Thoracic aorta (tissue), 2 donors: ENCODE measurements at regions not wholly inside any gene's neighbourhood (a gene's known extent, or its start where the extent isn't known, plus 50 kb on each side); places are given as distances from the start of the nearest gene placed in this dataset.

ENCODE experiments used
- ATAC-seq: fragments of 150-250 bp; one replicate; pipeline ENCODE4 v1.8.0; 2017; ENCODE audit warnings: low read depth; ENCODE audit not compliant: insufficient number of reproducible peaks, low FRiP score
- DNase-seq: peaks from one replicate; pipeline ENCODE4 v3.0.0-alpha.2; 2020; ENCODE audit warnings: low spot score
- H3K27ac ChIP-seq, 2 donors: fragments of 200-600 bp; sonication (generic); 1 replicate in 1 of 2; 2 replicates in 1 of 2; pipeline ENCODE4 v1.5.1; 2016; ENCODE audit warnings: mild to moderate bottlenecking in 2 of 2, moderate library complexity in 2 of 2
- H3K27me3 ChIP-seq: fragments of 200-600 bp; sonication (generic); replicated peaks from 2 replicates; pipeline ENCODE4 v1.6.0; 2016; ENCODE audit warnings: mild to moderate bottlenecking; ENCODE audit not compliant: insufficient read depth
- H3K36me3 ChIP-seq: fragments of 200-600 bp; sonication (generic); one replicate; pipeline ENCODE4 v1.5.1; 2016
- H3K4me1 ChIP-seq, 2 donors: fragments of 200-600 bp; sonication (generic); 1 replicate in 1 of 2; 2 replicates in 1 of 2; pipeline versions ENCODE4 v1.5.1 to v1.6.0; 2016; ENCODE audit warnings: low read depth in 2 of 2, mild to moderate bottlenecking in 1 of 2; ENCODE audit not compliant: control insufficient read depth in 1 of 2
- H3K4me3 ChIP-seq: fragments of 200-600 bp; sonication (generic); 2 replicates; pipeline ENCODE4 v1.5.1; 2016; ENCODE audit warnings: mild to moderate bottlenecking
- H3K9me3 ChIP-seq: fragments of 200-600 bp; sonication (generic); 2 replicates; pipeline ENCODE4 v1.5.1; 2016
- CTCF ChIP-seq: fragments of 200-600 bp; sonication (generic); IDR thresholded peaks from one replicate; pipeline ENCODE4 v1.5.1; 2019; ENCODE audit warnings: antibody characterized with exemption

GRCh38 chr2:240255165-240255491, 114.7 kb upstream of the OTOS start:
- no peaks in the 10 kb centered on the region for H3K9me3 ChIP-seq
- H3K4me3 ChIP-seq: no peak overlapping the region
- DNase-seq (no peak), ATAC-seq (no peak)
- H3K36me3 ChIP-seq: no peaks in the 10 kb centered on the region
- H3K27me3 ChIP-seq: no peaks in the 10 kb centered on the region
- H3K27ac ChIP-seq: no peak overlapping the region
- peaks cover 30 to 58% of the 10 kb centered on the region in 2 donors for H3K4me1 ChIP-seq
- no peak for TF ChIP-seq CTCF

GRCh38 chr2:240255811-240256703, 115.6 kb upstream of the OTOS start:
- Histone ChIP-seq H3K36me3 (no peaks in the 10 kb centered on the region), H3K27me3 (no peaks in the 10 kb centered on the region), H3K9me3 (no peaks in the 10 kb centered on the region), H3K4me1 (peaks cover 21 to 55% of the 10 kb centered on the region in 2 donors), H3K4me3 (no peak overlapping the region), H3K27ac (no peak overlapping the region)
- DNase-seq (no peak), ATAC-seq (no peak)
- TF ChIP-seq CTCF: no peak

GRCh38 chr2:240256704-240257637, 116.5 kb upstream of the OTOS start:
- Histone ChIP-seq H3K4me3 (no peak overlapping the region), H3K36me3 (no peaks in the 10 kb centered on the region), H3K27ac (peak overlapping the region in 1 of 2 donors; percentile 100), H3K4me1 (peaks cover 18 to 46% of the 10 kb centered on the region in 2 donors), H3K27me3 (no peaks in the 10 kb centered on the region), H3K9me3 (no peaks in the 10 kb centered on the region)
- TF ChIP-seq CTCF: no peak
- DNase-seq (no peak), ATAC-seq (no peak)

- Histone ChIP-seq H3K36me3 (no peaks in the 10 kb centered on the region), H3K4me3 (no peak overlapping the region), H3K27me3 (no peaks in the 10 kb centered on the region), H3K4me1 (peaks cover 13 to 35% of the 10 kb centered on the region in 2 donors), H3K9me3 (no peaks in the 10 kb centered on the region), H3K27ac (peak overlapping the region; percentile 90 to 100)
- DNase-seq (no peak), ATAC-seq (no peak)
- TF ChIP-seq CTCF: no peak
Measured at GRCh38 chr2:240257940-240258580, 117.6 kb upstream of the OTOS start.
